GM23338 (cell line): ENCODE measurements at regions not wholly inside any gene's neighbourhood (a gene's known extent, or its start where the extent isn't known, plus 50 kb on each side); places are given as distances from the start of the nearest gene placed in this dataset.

Source experiments
- ATAC-seq: fragments of 200-7000 bp; cut with Tn5 transposase; 3 replicates; pipeline ENCODE4 v1.9.1; 2020
- DNase-seq: peaks from one replicate; pipeline ENCODE4 v3.0.0-alpha.2; 2015; ENCODE audit warnings: low spot score
- H2AFZ ChIP-seq: fragments of 200-600 bp; sonication (generic); 2 replicates; pipeline ENCODE4 v1.8.0; 2016; ENCODE audit warnings: antibody characterized with exemption, mild to moderate bottlenecking, moderate library complexity
- H3F3A ChIP-seq: fragments of 200-600 bp; sonication (generic); replicated peaks from 2 replicates; pipeline ENCODE4 v1.8.0; 2017; ENCODE audit warnings: antibody characterized with exemption, mixed run types, low read depth
- H3K27ac ChIP-seq: fragments of 200-600 bp; sonication (generic); 2 replicates; pipeline ENCODE4 v1.6.1; 2016; ENCODE audit warnings: low read depth
- H3K27me3 ChIP-seq: fragments of 200-600 bp; sonication (generic); 2 replicates; pipeline ENCODE4 v1.8.0; 2016; ENCODE audit warnings: mild to moderate bottlenecking, mixed run types, moderate library complexity; ENCODE audit not compliant: insufficient read depth
- H3K36me3 ChIP-seq: fragments of 200-600 bp; sonication (generic); 2 replicates; pipeline ENCODE4 v1.8.0; 2016; ENCODE audit warnings: mild to moderate bottlenecking; ENCODE audit not compliant: insufficient read depth
- H3K4me1 ChIP-seq: fragments of 200-600 bp; sonication (generic); 2 replicates; pipeline ENCODE4 v1.8.0; 2016; ENCODE audit warnings: mild to moderate bottlenecking, moderate library complexity; ENCODE audit not compliant: insufficient read depth
- H3K4me2 ChIP-seq: fragments of 200-600 bp; sonication (generic); 2 replicates; pipeline ENCODE4 v1.7.1; 2017; ENCODE audit warnings: mixed run types
- H3K4me3 ChIP-seq: fragments of 200-600 bp; sonication (generic); 2 replicates; pipeline ENCODE4 v1.6.1; 2016; ENCODE audit warnings: mixed run types
- H3K79me2 ChIP-seq: fragments of 200-600 bp; sonication (generic); replicated peaks from 2 replicates; pipeline ENCODE4 v1.8.0; 2017; ENCODE audit warnings: mild to moderate bottlenecking; ENCODE audit not compliant: insufficient read depth
- H3K9me2 ChIP-seq: fragments of 200-600 bp; sonication (generic); 2 replicates; pipeline ENCODE4 v1.8.0; 2017; ENCODE audit not compliant: insufficient read depth
- H4K20me1 ChIP-seq: fragments of 200-600 bp; sonication (generic); replicated peaks from 2 replicates; pipeline ENCODE4 v1.8.0; 2017; ENCODE audit warnings: mild to moderate bottlenecking; ENCODE audit not compliant: insufficient read depth
- H3K27ac Mint-ChIP-seq: 2 replicates; pipeline ENCODE4 v1.8.0; 2020; ENCODE audit warnings: inconsistent platforms, mild to moderate bottlenecking, moderate library complexity, mixed read lengths
- H3K27me3 Mint-ChIP-seq: 3 replicates; pipeline ENCODE4 v1.8.0; 2022; ENCODE audit warnings: low read depth, mild to moderate bottlenecking, moderate library complexity, mixed read lengths, inconsistent platforms; ENCODE audit not compliant: insufficient read depth, poor library complexity
- H3K36me3 Mint-ChIP-seq: 3 replicates; pipeline ENCODE4 v1.8.0; 2021; ENCODE audit warnings: low read depth, mild to moderate bottlenecking, inconsistent platforms, moderate library complexity, mixed read lengths
- H3K4me1 Mint-ChIP-seq: 3 replicates; pipeline ENCODE4 v1.8.0; 2020; ENCODE audit warnings: mild to moderate bottlenecking, inconsistent platforms, mixed read lengths
- H3K4me3 Mint-ChIP-seq: 3 replicates; pipeline ENCODE4 v1.8.0; 2021; ENCODE audit warnings: moderate library complexity, mild to moderate bottlenecking, inconsistent platforms, mixed read lengths
- H3K9me3 Mint-ChIP-seq: 3 replicates; pipeline ENCODE4 v1.8.0; 2020; ENCODE audit warnings: moderate library complexity, mild to moderate bottlenecking, inconsistent platforms, mixed read lengths
- CREB1 ChIP-seq: fragments of 250-450 bp; sonication (Bioruptor Pico); IDR thresholded peaks from 2 replicates; pipeline ENCODE4 v1.5.0; 2020; ENCODE audit warnings: low read depth, mild to moderate bottlenecking, moderate library complexity
- CTCF ChIP-seq, 2 experiments: fragments of 200-600 bp in 1 of 2; sonication (generic) in 1 of 2; conservative IDR thresholded peaks; 2 replicates each; pipeline versions ENCODE4 v1.5.1 to v1.6.1; 2016 to 2017; ENCODE audit warnings: antibody characterized with exemption in 2 of 2, low read depth in 2 of 2, mild to moderate bottlenecking in 2 of 2, moderate library complexity in 1 of 2
- EZH2 ChIP-seq: fragments of 200-600 bp; sonication (generic); IDR thresholded peaks from one replicate; pipeline ENCODE4 v1.8.0; 2017; ENCODE audit warnings: antibody characterized with exemption, mild to moderate bottlenecking, low read depth; ENCODE audit not compliant: unreplicated experiment
- EZH2phosphoT487 ChIP-seq: fragments of 200-600 bp; sonication (generic); IDR thresholded peaks from one replicate; pipeline ENCODE4 v1.8.1; 2018; ENCODE audit warnings: antibody characterized with exemption; ENCODE audit not compliant: unreplicated experiment
- JUNB ChIP-seq: IDR thresholded peaks from one replicate; pipeline ENCODE4 v1.6.1; 2016; ENCODE audit warnings: antibody characterized with exemption; ENCODE audit not compliant: unreplicated experiment
- NANOG ChIP-seq: IDR thresholded peaks from 2 replicates; pipeline ENCODE4 v1.6.1; 2016; ENCODE audit warnings: antibody characterized with exemption, borderline replicate concordance
- POLR2AphosphoS5 ChIP-seq: IDR thresholded peaks from 2 replicates; pipeline ENCODE4 v1.6.1; 2016; ENCODE audit warnings: antibody characterized with exemption, low read depth
- REST ChIP-seq: IDR thresholded peaks from one replicate; pipeline ENCODE4 v1.6.1; 2018; ENCODE audit warnings: antibody characterized with exemption; ENCODE audit not compliant: unreplicated experiment
- STAT1 ChIP-seq: IDR thresholded peaks from one replicate; pipeline ENCODE4 v1.6.1; 2016; ENCODE audit warnings: antibody characterized with exemption; ENCODE audit not compliant: unreplicated experiment
- ZNF114 ChIP-seq: fragments of 250-450 bp; sonication (Bioruptor Pico); IDR thresholded peaks from 2 replicates; pipeline ENCODE4 v1.5.0; 2020; ENCODE audit warnings: mild to moderate bottlenecking, moderate library complexity
- ZNF331 ChIP-seq: fragments of 250-450 bp; sonication (Bioruptor Pico); IDR thresholded peaks from 2 replicates; pipeline ENCODE4 v1.5.0; 2020; ENCODE audit warnings: low read depth, mild to moderate bottlenecking, moderate library complexity
- ZNF462 ChIP-seq: fragments of 250-450 bp; sonication (Bioruptor Pico); IDR thresholded peaks from 2 replicates; pipeline ENCODE4 v1.5.0; 2020; ENCODE audit warnings: mild to moderate bottlenecking, moderate library complexity
- TF ChIP-seq, protein P1 (sequence below): IDR thresholded peaks from 2 replicates; pipeline ENCODE4 v1.6.1; 2016; ENCODE audit warnings: antibody characterized with exemption

- TF ChIP-seq ZNF114 (CRISPR knock-in tag): no peak
- TF ChIP-seq CREB1: no peak
- TF ChIP-seq ZNF331: no peak
- TF ChIP-seq POLR2AphosphoS5: no peak
- no peak for TF ChIP-seq JUNB
- no peak for TF ChIP-seq EZH2
- TF ChIP-seq CTCF (conservative IDR thresholded peaks at IDR 0.05; ENCODE audit: low read depth in 2 of 2): no peak
- TF ChIP-seq ZNF462: no peak
- TF ChIP-seq NANOG: no peak
- TF ChIP-seq STAT1: no peak
- TF ChIP-seq REST: no peak
- TF ChIP-seq, protein P1, sequence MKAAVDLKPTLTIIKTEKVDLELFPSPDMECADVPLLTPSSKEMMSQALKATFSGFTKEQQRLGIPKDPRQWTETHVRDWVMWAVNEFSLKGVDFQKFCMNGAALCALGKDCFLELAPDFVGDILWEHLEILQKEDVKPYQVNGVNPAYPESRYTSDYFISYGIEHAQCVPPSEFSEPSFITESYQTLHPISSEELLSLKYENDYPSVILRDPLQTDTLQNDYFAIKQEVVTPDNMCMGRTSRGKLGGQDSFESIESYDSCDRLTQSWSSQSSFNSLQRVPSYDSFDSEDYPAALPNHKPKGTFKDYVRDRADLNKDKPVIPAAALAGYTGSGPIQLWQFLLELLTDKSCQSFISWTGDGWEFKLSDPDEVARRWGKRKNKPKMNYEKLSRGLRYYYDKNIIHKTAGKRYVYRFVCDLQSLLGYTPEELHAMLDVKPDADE: no peak
- no peak for TF ChIP-seq EZH2phosphoT487
- no peak overlapping the region for H3K4me3 Mint-ChIP-seq
- Histone ChIP-seq H3K4me2 (no peak overlapping the region), H3F3A (peaks cover 3% of the 10 kb centered on the region; the same call in 1 of the 2 replicates), H4K20me1 (no peaks in the 10 kb centered on the region), H3K27me3 (0 out of 2 replicates have a peak, but pooled peaks cover 3% of the 10 kb centered on the region), H3K9me2 (peaks cover 4% of the 10 kb centered on the region; the same call in 1 of the 2 replicates), H3K79me2 (no peaks in the 10 kb centered on the region), H3K36me3 (no peaks in the 10 kb centered on the region), H3K4me1 (peaks cover 22% of the 10 kb centered on the region), H3K4me3 (no peak overlapping the region), H3K27ac (no peak overlapping the region), H2AFZ (no peak overlapping the region)
- H3K9me3 Mint-ChIP-seq: no peaks in the 10 kb centered on the region; the same call in 2 of the 3 replicates
- ATAC-seq (no peak), DNase-seq (no peak)
- H3K27ac Mint-ChIP-seq: no peak overlapping the region
- peaks cover 25% of the 10 kb centered on the region for H3K4me1 Mint-ChIP-seq
- H3K36me3 Mint-ChIP-seq: peaks cover 4% of the 10 kb centered on the region; the same call in 1 of the 3 replicates
- H3K27me3 Mint-ChIP-seq: peaks cover 7% of the 10 kb centered on the region
Measured at GRCh38 chr10:112896722-112897121, 53.3 kb upstream of the TCF7L2 start.
